ENCODE measurements at regions not wholly inside any gene's neighbourhood (a gene's known extent, or its start where the extent isn't known, plus 50 kb on each side); places are given as distances from the start of the nearest gene placed in this dataset.
A peak's percentile ranks its signal among the peaks of the same experiment; 100 is the strongest.
"Not testable (repeated sequence)": the region's sequence is repeated elsewhere in the genome, so short reads cannot be mapped to it uniquely, and the experiment has no call there.

DNA sequence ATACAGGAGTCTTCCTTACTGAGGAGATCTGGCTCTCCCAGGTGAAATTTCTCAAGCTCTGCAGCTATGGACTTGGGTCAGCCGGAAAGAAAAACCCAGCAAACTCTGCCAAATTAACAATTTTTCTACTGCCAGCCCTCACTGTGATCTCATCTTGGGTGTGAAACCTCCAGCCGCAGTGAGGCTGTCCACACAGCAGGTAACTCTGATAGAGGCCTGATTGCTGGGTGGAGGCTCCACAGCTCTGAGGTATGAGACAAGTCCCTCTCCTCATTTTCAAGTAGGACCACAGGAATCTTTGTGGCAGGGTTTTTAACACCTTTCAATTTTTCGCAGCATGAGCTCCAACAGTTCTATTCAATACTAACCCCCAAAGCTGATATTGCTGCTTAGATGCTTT, 430.6 kb upstream of the RAB6C start:
- TF ChIP-seq POU2F2 (IDR thresholded peaks at IDR 0.05; ENCODE audit: low read depth, low read length) (no peak), POLR2AphosphoS5 (IDR thresholded peaks at IDR 0.05; ENCODE audit: low read depth, low read length) (no peak), POLR2A (IDR thresholded peaks at IDR 0.05; ENCODE audit: low read depth, low read length) (no peak), PAX5 (IDR thresholded peaks at IDR 0.05; ENCODE audit: insufficient read depth, low read length, severe bottlenecking) (no peak), SPI1 (IDR thresholded peaks at IDR 0.05; ENCODE audit: low read depth, low read length) (no peak), TAF1 (IDR thresholded peaks at IDR 0.05; ENCODE audit: low read depth, low read length) (no peak)
- no peak for DNase-seq (ENCODE audit: insufficient read length, low spot score)
- FAIRE-seq = no peak

DNA sequence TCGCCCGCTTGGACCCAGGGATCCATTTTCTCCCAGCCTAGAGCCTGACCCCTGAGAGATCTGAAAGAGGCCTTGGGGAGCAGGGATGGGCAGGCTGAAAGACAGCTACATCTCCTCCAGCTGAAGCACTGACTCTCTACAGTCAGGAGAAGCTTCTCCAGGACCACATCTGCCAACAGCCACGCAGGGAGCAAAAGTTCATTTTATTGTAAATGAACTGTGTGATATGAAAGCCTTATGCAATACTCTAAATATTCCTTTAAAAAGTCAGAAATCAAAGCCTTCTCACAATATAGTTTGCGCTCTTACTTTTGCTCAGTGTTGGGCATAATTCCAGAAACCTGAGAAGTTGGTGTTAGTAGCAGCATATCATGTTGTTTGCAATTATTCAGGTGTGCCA, 428.9 kb upstream of the RAB6C start:
- FAIRE-seq = no peak
- TF ChIP-seq POLR2A (IDR thresholded peaks at IDR 0.05; ENCODE audit: low read depth, low read length) = no peak
- TF ChIP-seq POLR2AphosphoS5 (IDR thresholded peaks at IDR 0.05; ENCODE audit: low read depth, low read length) = no peak
- no peak for TF ChIP-seq SPI1 (IDR thresholded peaks at IDR 0.05; ENCODE audit: low read depth, low read length)
- no peak for TF ChIP-seq POU2F2 (IDR thresholded peaks at IDR 0.05; ENCODE audit: low read depth, low read length)
- no peak for TF ChIP-seq PAX5 (IDR thresholded peaks at IDR 0.05; ENCODE audit: insufficient read depth, low read length, severe bottlenecking)
- TF ChIP-seq TAF1 (IDR thresholded peaks at IDR 0.05; ENCODE audit: low read depth, low read length) = no peak
- no peak for DNase-seq (ENCODE audit: insufficient read length, low spot score)

DNA sequence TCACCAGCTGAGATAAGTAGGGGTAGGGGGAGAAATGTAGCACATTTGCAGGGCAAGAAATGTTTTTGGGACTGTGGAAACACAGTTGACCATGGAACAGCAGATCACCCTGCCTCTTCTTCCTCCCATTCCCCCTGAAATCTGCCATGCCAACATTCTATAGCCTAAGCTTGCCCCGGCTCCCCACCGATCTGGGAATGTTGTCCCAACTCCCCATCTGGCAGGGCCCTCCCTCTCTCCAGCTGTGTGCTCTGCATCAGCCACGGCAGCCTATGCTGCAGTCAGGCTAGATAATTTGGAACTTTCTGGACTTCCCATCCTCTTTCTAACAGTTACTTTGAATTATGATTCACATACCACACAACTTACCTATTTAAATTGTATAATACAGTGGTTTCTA, 425.1 kb upstream of the RAB6C start:
- TF ChIP-seq POU2F2 (IDR thresholded peaks at IDR 0.05; ENCODE audit: low read depth, low read length) = no peak
- no peak for TF ChIP-seq POLR2AphosphoS5 (IDR thresholded peaks at IDR 0.05; ENCODE audit: low read depth, low read length)
- no peak for TF ChIP-seq POLR2A (IDR thresholded peaks at IDR 0.05; ENCODE audit: low read depth, low read length)
- no peak for TF ChIP-seq PAX5 (IDR thresholded peaks at IDR 0.05; ENCODE audit: insufficient read depth, low read length, severe bottlenecking)
- TF ChIP-seq SPI1 (IDR thresholded peaks at IDR 0.05; ENCODE audit: low read depth, low read length) = no peak
- no peak for TF ChIP-seq TAF1 (IDR thresholded peaks at IDR 0.05; ENCODE audit: low read depth, low read length)
- no peak for FAIRE-seq
- DNase-seq (ENCODE audit: insufficient read length, low spot score) = no peak

DNA sequence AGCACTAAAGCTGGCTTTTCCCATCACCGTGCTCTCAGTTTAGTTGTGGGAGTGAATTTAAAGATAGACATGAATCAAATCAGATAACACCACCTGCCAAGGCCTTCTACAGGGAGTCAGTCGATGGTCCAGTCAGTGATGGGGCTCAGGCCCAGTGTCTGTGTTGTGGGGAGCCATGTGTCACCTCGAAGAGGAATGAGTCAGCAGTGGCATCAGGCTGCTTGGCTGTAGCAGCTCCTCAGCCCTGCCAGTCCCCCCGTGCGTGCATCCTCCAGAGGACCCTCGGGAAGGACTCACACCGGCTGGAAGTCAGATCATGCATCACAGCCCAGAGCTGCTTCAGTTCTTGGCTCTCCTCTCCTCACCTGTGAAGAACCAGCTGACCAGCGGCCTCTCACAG, 420.4 kb upstream of the RAB6C start:
- no peak for DNase-seq (ENCODE audit: insufficient read length, low spot score)
- FAIRE-seq = no peak
- TF ChIP-seq PAX5 (IDR thresholded peaks at IDR 0.05; ENCODE audit: insufficient read depth, low read length, severe bottlenecking) (no peak), TAF1 (IDR thresholded peaks at IDR 0.05; ENCODE audit: low read depth, low read length) (no peak), POLR2A (IDR thresholded peaks at IDR 0.05; ENCODE audit: low read depth, low read length) (no peak), SPI1 (IDR thresholded peaks at IDR 0.05; ENCODE audit: low read depth, low read length) (no peak), POU2F2 (IDR thresholded peaks at IDR 0.05; ENCODE audit: low read depth, low read length) (no peak), POLR2AphosphoS5 (IDR thresholded peaks at IDR 0.05; ENCODE audit: low read depth, low read length) (no peak)

DNA sequence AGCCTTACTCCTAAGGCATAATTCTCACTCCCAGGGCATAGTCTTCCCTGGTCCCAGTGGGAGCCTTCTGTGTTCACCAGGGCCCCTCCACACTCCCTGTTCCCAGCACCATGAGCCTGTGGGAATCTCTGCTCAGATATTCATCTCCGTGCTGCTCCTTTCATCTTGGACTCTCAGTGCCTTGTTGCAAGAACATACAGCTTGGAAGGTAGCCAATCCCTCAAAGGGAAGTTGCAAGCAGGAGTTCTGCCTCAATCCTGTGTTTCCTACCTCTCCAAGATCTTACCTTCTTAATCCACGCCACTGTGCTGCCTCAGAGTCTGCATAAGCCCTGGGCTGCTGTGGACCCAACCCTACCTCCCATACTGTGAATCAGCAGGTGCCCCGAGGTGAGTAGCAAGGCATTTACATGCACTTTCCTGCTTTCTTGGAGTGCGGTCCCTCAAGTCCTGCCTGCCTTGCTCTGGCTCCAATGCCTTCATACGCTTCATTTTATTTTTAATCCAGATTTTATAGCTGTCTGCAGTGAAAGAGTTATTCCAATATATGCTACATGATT, 413.8 kb upstream of the RAB6C start:
- DNase-seq (ENCODE audit: insufficient read length, low spot score) (no peak), FAIRE-seq (no peak)
- no peak for TF ChIP-seq POLR2AphosphoS5 (IDR thresholded peaks at IDR 0.05; ENCODE audit: low read depth, low read length)
- no peak for TF ChIP-seq PAX5 (IDR thresholded peaks at IDR 0.05; ENCODE audit: insufficient read depth, low read length, severe bottlenecking)
- TF ChIP-seq POLR2A (IDR thresholded peaks at IDR 0.05; ENCODE audit: low read depth, low read length) = no peak
- TF ChIP-seq TAF1 (IDR thresholded peaks at IDR 0.05; ENCODE audit: low read depth, low read length) = no peak
- TF ChIP-seq SPI1 (IDR thresholded peaks at IDR 0.05; ENCODE audit: low read depth, low read length) = no peak
- TF ChIP-seq POU2F2 (IDR thresholded peaks at IDR 0.05; ENCODE audit: low read depth, low read length) = no peak

DNA sequence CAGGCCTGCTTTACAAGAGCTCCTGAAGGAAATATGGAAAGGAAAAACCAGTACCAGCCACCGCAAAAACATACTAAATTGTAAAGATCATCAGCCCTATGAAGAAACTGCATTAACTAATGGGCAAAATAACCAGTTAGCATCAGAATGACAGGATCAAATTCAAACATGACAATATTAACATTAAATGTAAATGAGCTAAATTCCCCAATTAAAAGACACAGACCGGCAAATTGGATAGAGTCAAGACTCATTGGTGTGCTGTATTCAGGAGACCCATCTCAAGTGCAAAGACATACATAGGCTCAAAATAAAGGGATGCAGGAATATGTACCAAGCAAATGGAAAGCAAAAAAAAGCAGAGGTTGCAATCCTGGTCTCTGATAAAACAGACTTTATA, 408.7 kb upstream of the RAB6C start:
- not testable (repeated sequence) for DNase-seq (ENCODE audit: insufficient read length, low spot score); FAIRE-seq

DNA sequence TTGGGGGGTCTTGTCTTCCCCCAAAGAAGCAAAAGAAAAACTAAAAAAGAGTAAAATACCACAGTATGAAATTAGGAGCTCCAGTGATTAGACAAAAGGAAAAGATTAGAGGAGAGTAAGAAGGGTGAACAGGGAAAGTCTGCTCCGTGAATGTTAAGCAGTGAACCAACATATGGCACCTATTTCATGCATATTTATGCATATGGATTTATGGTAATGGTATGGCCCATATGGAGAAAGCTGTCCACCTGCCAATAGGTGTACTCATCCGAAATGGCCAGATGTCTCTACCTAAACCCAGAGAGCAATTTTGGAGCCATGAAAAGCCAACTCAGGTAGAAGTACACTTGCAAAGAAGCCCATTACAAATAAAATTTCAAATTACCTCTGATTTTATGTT, 404.0 kb upstream of the RAB6C start:
- DNase-seq (ENCODE audit: insufficient read length, low spot score) = no peak
- TF ChIP-seq POU2F2 (IDR thresholded peaks at IDR 0.05; ENCODE audit: low read depth, low read length) (no peak), POLR2A (IDR thresholded peaks at IDR 0.05; ENCODE audit: low read depth, low read length) (no peak)
- no peak for FAIRE-seq

DNA sequence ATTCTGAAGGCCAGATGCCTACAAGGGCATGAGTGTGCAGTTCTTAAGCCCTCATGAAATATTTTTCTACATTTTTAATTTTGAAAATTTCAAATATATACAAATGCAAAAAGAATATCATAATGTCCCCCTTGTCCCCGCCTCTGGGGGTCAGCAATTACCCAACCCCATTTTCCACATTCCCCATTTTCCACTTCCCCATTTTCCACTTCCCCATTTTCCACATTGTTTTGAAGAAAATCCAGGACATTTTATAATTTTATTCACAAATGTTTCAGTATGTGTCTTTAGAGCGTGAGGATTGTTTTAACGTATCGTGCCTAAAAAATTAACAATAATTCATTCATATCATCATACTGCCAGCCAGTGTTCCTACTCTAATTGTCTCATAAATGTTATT, 403.6 kb upstream of the RAB6C start:
- no peak for DNase-seq (ENCODE audit: insufficient read length, low spot score)
- FAIRE-seq = no peak
- TF ChIP-seq SPI1 (IDR thresholded peaks at IDR 0.05; ENCODE audit: low read depth, low read length) (0 out of 2 replicates have a peak, but pooled peaks have one; percentile 3), PAX5 (IDR thresholded peaks at IDR 0.05; ENCODE audit: insufficient read depth, low read length, severe bottlenecking) (no peak), POLR2A (IDR thresholded peaks at IDR 0.05; ENCODE audit: low read depth, low read length) (no peak)

DNA sequence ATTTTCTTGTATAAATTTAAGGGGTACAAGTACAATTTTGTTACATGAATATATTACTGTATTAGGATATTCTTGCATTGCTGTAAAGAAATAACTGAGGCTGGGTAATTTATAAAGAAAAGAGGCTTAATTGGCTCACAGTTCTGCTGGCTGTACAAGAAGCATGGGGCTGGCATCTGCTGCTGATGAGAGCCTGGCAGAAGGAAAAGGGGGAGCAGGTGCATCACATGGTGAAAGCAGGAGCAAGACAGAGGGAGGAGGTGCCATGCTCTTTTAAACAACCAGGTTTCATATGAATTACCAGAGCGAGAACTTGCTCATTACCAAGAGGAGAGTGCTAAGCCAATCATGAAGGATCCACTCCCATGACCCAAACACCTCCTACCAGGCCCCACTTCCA, 399.5 kb upstream of the RAB6C start:
- FAIRE-seq (no peak), DNase-seq (ENCODE audit: insufficient read length, low spot score) (no peak)
- TF ChIP-seq POLR2AphosphoS5 (IDR thresholded peaks at IDR 0.05; ENCODE audit: low read depth, low read length) = no peak
- TF ChIP-seq PAX5 (IDR thresholded peaks at IDR 0.05; ENCODE audit: insufficient read depth, low read length, severe bottlenecking) = no peak
- TF ChIP-seq POU2F2 (IDR thresholded peaks at IDR 0.05; ENCODE audit: low read depth, low read length) = no peak
- TF ChIP-seq POLR2A (IDR thresholded peaks at IDR 0.05; ENCODE audit: low read depth, low read length) = no peak
- no peak for TF ChIP-seq TAF1 (IDR thresholded peaks at IDR 0.05; ENCODE audit: low read depth, low read length)
- TF ChIP-seq SPI1 (IDR thresholded peaks at IDR 0.05; ENCODE audit: low read depth, low read length) = no peak

DNA sequence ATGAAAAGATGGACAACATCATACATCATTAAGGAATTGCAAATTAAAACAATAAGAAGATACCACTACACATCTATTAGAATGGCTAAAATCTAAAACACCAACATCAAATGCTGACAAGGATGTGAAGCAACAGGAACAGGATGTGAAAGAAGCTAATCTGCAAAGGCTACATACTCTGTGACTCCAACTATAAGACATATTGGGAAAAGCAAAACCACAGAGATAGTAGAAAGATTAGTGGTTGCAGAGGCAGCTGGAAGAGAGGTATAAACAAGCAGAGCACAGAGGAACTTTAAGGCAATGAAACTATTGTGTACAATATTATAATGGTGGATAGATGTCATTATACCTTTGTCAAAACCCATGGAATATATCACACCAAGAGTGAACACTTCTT, 393.7 kb upstream of the RAB6C start:
- FAIRE-seq = no peak
- no peak for TF ChIP-seq POLR2A (IDR thresholded peaks at IDR 0.05; ENCODE audit: low read depth, low read length)
- TF ChIP-seq SPI1 (IDR thresholded peaks at IDR 0.05; ENCODE audit: low read depth, low read length) = no peak
- TF ChIP-seq PAX5 (IDR thresholded peaks at IDR 0.05; ENCODE audit: insufficient read depth, low read length, severe bottlenecking) = no peak
- TF ChIP-seq POLR2AphosphoS5 (IDR thresholded peaks at IDR 0.05; ENCODE audit: low read depth, low read length) = no peak
- no peak for TF ChIP-seq TAF1 (IDR thresholded peaks at IDR 0.05; ENCODE audit: low read depth, low read length)
- TF ChIP-seq POU2F2 (IDR thresholded peaks at IDR 0.05; ENCODE audit: low read depth, low read length) = no peak
- no peak for DNase-seq (ENCODE audit: insufficient read length, low spot score)
